ENCODE measurements at regions not wholly inside any gene's neighbourhood (a gene's known extent, or its start where the extent isn't known, plus 50 kb on each side); places are given as distances from the start of the nearest gene placed in this dataset.

DNA sequence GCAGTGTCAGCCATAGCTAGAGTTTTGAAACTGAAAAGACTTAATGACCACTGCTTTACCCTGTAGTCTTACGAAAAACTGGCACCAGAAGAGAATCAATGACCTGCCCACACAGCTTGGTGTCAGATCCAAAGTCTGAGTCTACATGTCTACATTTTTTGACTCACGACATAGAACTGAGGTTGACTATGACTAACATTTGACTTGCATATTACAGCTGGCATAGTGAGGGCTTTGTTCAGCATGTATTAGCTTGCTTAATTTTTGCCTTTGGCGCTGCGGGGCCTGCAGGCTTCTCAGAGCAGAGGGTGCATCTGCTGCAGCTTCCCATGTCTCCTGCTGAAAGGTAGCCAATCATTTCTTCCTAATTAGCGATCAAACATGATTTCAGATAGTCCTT lies 167.0 kb downstream of the EBLN2 start:
- Histone ChIP-seq H3K4me3 (ENCODE audit: low read length) (no peak overlapping the region), H3K27ac (ENCODE audit: low read length) (no peak overlapping the region), H3K27me3 (ENCODE audit: control insufficient read depth, insufficient read depth, low read length) (no peaks in the 10 kb centered on the region), H3K4me1 (ENCODE audit: control insufficient read depth, insufficient read depth, low read length) (no peaks in the 10 kb centered on the region), H3K9me3 (ENCODE audit: control insufficient read depth, insufficient read depth, low read length) (no peaks in the 10 kb centered on the region), H3K36me3 (ENCODE audit: control insufficient read depth, insufficient read depth, low read length) (no peaks in the 10 kb centered on the region)
- WGBS (ENCODE audit: insufficient coverage), result 92% methylated on average over 5 of the region's 5 CpGs
- Mint-ChIP-seq H3K4me3 (no peak overlapping the region), H3K36me3 (no peaks in the 10 kb centered on the region), H3K27me3 (ENCODE audit: low read depth in 2 of 2) (no peaks in the 10 kb centered on the region), H3K27ac (no peak overlapping the region), H3K9me3 (no peaks in the 10 kb centered on the region), H3K4me1 (no peaks in the 10 kb centered on the region)
- no peak for DNase-seq
- TF ChIP-seq CTCF (IDR thresholded peaks at IDR 0.05), result no peak
- intact Hi-C loops (cut with micrococcal nuclease), result no loop called here
- ATAC-seq, result no peak

DNA sequence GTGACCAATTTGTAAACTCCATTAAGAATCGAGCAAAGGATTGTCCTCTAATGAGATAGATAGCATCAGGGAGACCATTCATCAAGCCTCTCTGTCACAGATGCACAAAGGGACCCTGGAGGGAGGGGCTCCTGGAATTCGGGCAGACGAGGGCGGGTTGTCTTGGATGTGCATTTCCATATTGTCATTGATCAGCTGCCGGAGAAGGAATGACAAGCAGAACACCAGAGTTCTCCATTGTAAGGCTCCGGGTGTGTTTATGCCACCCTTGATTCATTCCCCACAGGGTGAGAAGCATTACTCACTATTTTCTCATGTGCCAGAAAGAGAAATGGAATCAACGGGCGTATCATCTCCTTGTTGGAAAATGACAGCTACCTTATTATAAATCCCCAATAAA lies 167.5 kb downstream of the EBLN2 start:
- no peaks in the 10 kb centered on the region for H3K27me3 Mint-ChIP-seq (ENCODE audit: low read depth in 2 of 2)
- H3K36me3 Mint-ChIP-seq, result no peaks in the 10 kb centered on the region
- Histone ChIP-seq H3K4me1 (ENCODE audit: control insufficient read depth, insufficient read depth, low read length) (no peaks in the 10 kb centered on the region), H3K9me3 (ENCODE audit: control insufficient read depth, insufficient read depth, low read length) (no peaks in the 10 kb centered on the region), H3K4me3 (ENCODE audit: low read length) (no peak overlapping the region), H3K27me3 (ENCODE audit: control insufficient read depth, insufficient read depth, low read length) (no peaks in the 10 kb centered on the region), H3K36me3 (ENCODE audit: control insufficient read depth, insufficient read depth, low read length) (no peaks in the 10 kb centered on the region), H3K27ac (ENCODE audit: low read length) (no peak overlapping the region)
- 78% methylated on average over 6 of the region's 8 CpGs for WGBS (ENCODE audit: insufficient coverage)
- no peaks in the 10 kb centered on the region for H3K9me3 Mint-ChIP-seq
- no peak for DNase-seq
- no peak for TF ChIP-seq CTCF (IDR thresholded peaks at IDR 0.05)
- no peaks in the 10 kb centered on the region for H3K4me1 Mint-ChIP-seq
- no peak overlapping the region for H3K27ac Mint-ChIP-seq
- no peak for ATAC-seq
- intact Hi-C loops (cut with micrococcal nuclease), result no loop called here
- no peak overlapping the region for H3K4me3 Mint-ChIP-seq

GRCh38 chr3:73234354-73235014 lies 173.0 kb downstream of the EBLN2 start:
- H3K27me3 Mint-ChIP-seq (ENCODE audit: low read depth in 2 of 2), result no peaks in the 10 kb centered on the region
- ATAC-seq, result no peak
- H3K9me3 ChIP-seq (ENCODE audit: control insufficient read depth, insufficient read depth, low read length), result no peaks in the 10 kb centered on the region
- H3K4me1 ChIP-seq (ENCODE audit: control insufficient read depth, insufficient read depth, low read length), result no peaks in the 10 kb centered on the region
- H3K9me3 Mint-ChIP-seq, result peaks cover 0 to 3% of the 10 kb centered on the region in 2 donors
- H3K27ac ChIP-seq (ENCODE audit: low read length), result no peak overlapping the region
- H3K36me3 Mint-ChIP-seq, result no peaks in the 10 kb centered on the region
- 94% methylated on average over 4 of the region's 4 CpGs for WGBS (ENCODE audit: insufficient coverage)
- no peak for TF ChIP-seq CTCF (IDR thresholded peaks at IDR 0.05)
- H3K27ac Mint-ChIP-seq, result no peak overlapping the region
- no peak overlapping the region for H3K4me3 ChIP-seq (ENCODE audit: low read length)
- no peaks in the 10 kb centered on the region for H3K27me3 ChIP-seq (ENCODE audit: control insufficient read depth, insufficient read depth, low read length)
- H3K4me3 Mint-ChIP-seq, result no peak overlapping the region
- no peaks in the 10 kb centered on the region for H3K4me1 Mint-ChIP-seq
- no peak for DNase-seq
- no peaks in the 10 kb centered on the region for H3K36me3 ChIP-seq (ENCODE audit: control insufficient read depth, insufficient read depth, low read length)
- intact Hi-C loops (cut with micrococcal nuclease), result no loop called here

- Histone ChIP-seq H3K36me3 (ENCODE audit: control insufficient read depth, insufficient read depth, low read length) (no peaks in the 10 kb centered on the region), H3K4me3 (ENCODE audit: low read length) (no peak overlapping the region), H3K27ac (ENCODE audit: low read length) (no peak overlapping the region), H3K9me3 (ENCODE audit: control insufficient read depth, insufficient read depth, low read length) (no peaks in the 10 kb centered on the region), H3K27me3 (ENCODE audit: control insufficient read depth, insufficient read depth, low read length) (no peaks in the 10 kb centered on the region), H3K4me1 (ENCODE audit: control insufficient read depth, insufficient read depth, low read length) (no peaks in the 10 kb centered on the region)
- intact Hi-C loops (cut with micrococcal nuclease), result no loop called here
- Mint-ChIP-seq H3K27me3 (ENCODE audit: low read depth in 2 of 2) (no peaks in the 10 kb centered on the region), H3K4me1 (no peaks in the 10 kb centered on the region), H3K27ac (no peak overlapping the region), H3K4me3 (no peak overlapping the region), H3K36me3 (no peaks in the 10 kb centered on the region), H3K9me3 (peaks cover 3 to 8% of the 10 kb centered on the region in 2 donors)
- TF ChIP-seq CTCF (IDR thresholded peaks at IDR 0.05), result no peak
- DNase-seq (no peak), ATAC-seq (no peak)
- 91% methylated on average over 7 of the region's 7 CpGs for WGBS (ENCODE audit: insufficient coverage)
Observed at GRCh38 chr3:73235768-73236167, 174.3 kb downstream of the EBLN2 start.
